GM21515 (cell line): ENCODE measurements at regions not wholly inside any gene's neighbourhood (a gene's known extent, or its start where the extent isn't known, plus 50 kb on each side); places are given as distances from the start of the nearest gene placed in this dataset.

ENCODE experiments used
- ATAC-seq: cut with Tn5 transposase; IDR thresholded peaks from one replicate; pipeline ENCODE4 v1.9.1; 2021; ENCODE audit not compliant: unreplicated experiment

- ATAC-seq: no peak
Measured at GRCh38 chr4:159497936-159498335, 395.1 kb downstream of the RAPGEF2 start.

- no peak for ATAC-seq
Measured at GRCh38 chr4:159498446-159499115, 395.7 kb downstream of the RAPGEF2 start.

- no peak for ATAC-seq
Measured at GRCh38 chr4:159500861-159501260, 398.0 kb downstream of the RAPGEF2 start.

- no peak for ATAC-seq
Measured at GRCh38 chr4:159503236-159504008, 400.5 kb downstream of the RAPGEF2 start.

GRCh38 chr4:159504684-159505083, 401.8 kb downstream of the RAPGEF2 start:
- ATAC-seq: no peak

GRCh38 chr4:159505266-159505975, 402.5 kb downstream of the RAPGEF2 start:
- no peak for ATAC-seq

- no peak for ATAC-seq
Measured at GRCh38 chr4:159506801-159507517, 404.1 kb downstream of the RAPGEF2 start.

- no peak for ATAC-seq
Measured at GRCh38 chr4:159508917-159509500, 406.1 kb downstream of the RAPGEF2 start.

- ATAC-seq: no peak
Measured at GRCh38 chr4:159512348-159512747, 409.5 kb downstream of the RAPGEF2 start.

- ATAC-seq: no peak
Measured at GRCh38 chr4:159515314-159516025, 412.6 kb downstream of the RAPGEF2 start.

GRCh38 chr4:159516556-159517140, 413.8 kb downstream of the RAPGEF2 start:
- no peak for ATAC-seq

GRCh38 chr4:159520074-159520473, 417.2 kb downstream of the RAPGEF2 start:
- ATAC-seq: no peak

- ATAC-seq: no peak
Measured at GRCh38 chr4:159526172-159526571, 423.3 kb downstream of the RAPGEF2 start.

GRCh38 chr4:159534655-159535054, 431.8 kb downstream of the RAPGEF2 start:
- ATAC-seq: no peak

- ATAC-seq: no peak
Measured at GRCh38 chr4:159538556-159538955, 435.7 kb downstream of the RAPGEF2 start.

- ATAC-seq: no peak
Measured at GRCh38 chr4:159540038-159540437, 437.2 kb downstream of the RAPGEF2 start.

- no peak for ATAC-seq
Measured at GRCh38 chr4:159540501-159540900, 437.6 kb downstream of the RAPGEF2 start.

GRCh38 chr4:159541143-159541542, 438.3 kb downstream of the RAPGEF2 start:
- no peak for ATAC-seq

GRCh38 chr4:159542296-159542695, 439.4 kb downstream of the RAPGEF2 start:
- no peak for ATAC-seq

GRCh38 chr4:159543831-159544230, 441.0 kb downstream of the RAPGEF2 start:
- no peak for ATAC-seq
